Smooth muscle cell (in vitro differentiated cells): ENCODE measurements at regions not wholly inside any gene's neighbourhood (a gene's known extent, or its start where the extent isn't known, plus 50 kb on each side); places are given as distances from the start of the nearest gene placed in this dataset.

Source experiments
- DNase-seq: peaks from one replicate; lab custom pipeline; 2025; ENCODE audit not compliant: unreplicated experiment; lab: John Stamatoyannopoulos, UW
- H2AFZ ChIP-seq: fragments of 200-600 bp; sonication (generic); 2 replicates; pipeline ENCODE4 v1.6.0; 2016; ENCODE audit warnings: antibody characterized with exemption, low read depth, mild to moderate bottlenecking
- H3F3A ChIP-seq: fragments of 200-600 bp; sonication (generic); 2 replicates; pipeline ENCODE4 v1.6.0; 2017; ENCODE audit warnings: antibody characterized with exemption, low read depth
- H3K27ac ChIP-seq: fragments of 200-600 bp; sonication (generic); 2 replicates; pipeline ENCODE4 v1.5.1; 2016; ENCODE audit warnings: low read depth, mild to moderate bottlenecking
- H3K27me3 ChIP-seq: fragments of 200-600 bp; sonication (generic); 2 replicates; pipeline ENCODE4 v1.6.1; 2016; ENCODE audit warnings: low read depth, mild to moderate bottlenecking
- H3K36me3 ChIP-seq: fragments of 200-600 bp; sonication (generic); 2 replicates; pipeline ENCODE4 v1.5.1; 2016; ENCODE audit warnings: low read depth
- H3K4me1 ChIP-seq: fragments of 200-600 bp; sonication (generic); 2 replicates; pipeline ENCODE4 v1.5.1; 2016; ENCODE audit warnings: low read depth
- H3K4me2 ChIP-seq: fragments of 200-600 bp; sonication (generic); 2 replicates; pipeline ENCODE4 v1.6.0; 2016; ENCODE audit warnings: mild to moderate bottlenecking
- H3K4me3 ChIP-seq: fragments of 200-600 bp; sonication (generic); 2 replicates; pipeline ENCODE4 v1.5.1; 2016; ENCODE audit warnings: mild to moderate bottlenecking
- H3K79me2 ChIP-seq: fragments of 200-600 bp; sonication (generic); 2 replicates; pipeline ENCODE4 v1.6.0; 2016; ENCODE audit warnings: low read depth, mild to moderate bottlenecking
- H3K9ac ChIP-seq: fragments of 200-600 bp; sonication (generic); 2 replicates; pipeline ENCODE4 v1.6.0; 2016; ENCODE audit warnings: low read depth
- H3K9me3 ChIP-seq: fragments of 200-600 bp; sonication (generic); replicated peaks from 2 replicates; pipeline ENCODE4 v1.5.1; 2016; ENCODE audit warnings: low read depth
- H4K20me1 ChIP-seq: fragments of 200-600 bp; sonication (generic); 2 replicates; pipeline ENCODE4 v1.6.0; 2016; ENCODE audit warnings: low read depth
- WGBS: methylation state at CpG from one replicate; pipeline ENCODE4 v1.1.7; 2016; ENCODE audit warnings: low lambda C conversion rate; 5-methylcytosine and 5-hydroxymethylcytosine counted together
- TF ChIP-seq, protein P1 (sequence below): fragments of 200-600 bp; sonication (generic); IDR thresholded peaks from 2 replicates; pipeline ENCODE4 v1.5.1; 2017; ENCODE audit warnings: borderline replicate concordance, mild to moderate bottlenecking, antibody characterized with exemption; ENCODE audit not compliant: insufficient read depth, poor library complexity, severe bottlenecking

DNA sequence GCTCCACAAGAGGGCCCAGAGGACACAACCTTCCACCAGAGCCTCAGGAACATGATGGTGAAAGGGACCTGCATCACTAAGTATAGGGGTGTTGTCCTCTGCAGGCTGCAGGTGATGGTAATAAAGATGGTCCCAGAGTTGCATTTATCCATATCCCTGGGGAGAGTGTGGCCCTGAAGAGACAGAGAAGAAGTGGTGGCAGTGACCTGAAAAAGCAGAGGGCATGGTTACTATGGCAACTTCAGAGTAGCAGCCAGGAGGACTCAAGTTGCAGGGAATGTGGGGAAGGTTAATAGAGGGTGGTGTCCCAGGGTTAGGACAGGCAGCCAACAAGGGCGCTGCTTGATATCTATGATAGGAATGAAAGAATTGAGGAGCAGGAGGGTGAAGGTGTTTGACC lies 57.1 kb downstream of the HLA-A start:
- DNase-seq: no peak
- TF ChIP-seq, protein P1, sequence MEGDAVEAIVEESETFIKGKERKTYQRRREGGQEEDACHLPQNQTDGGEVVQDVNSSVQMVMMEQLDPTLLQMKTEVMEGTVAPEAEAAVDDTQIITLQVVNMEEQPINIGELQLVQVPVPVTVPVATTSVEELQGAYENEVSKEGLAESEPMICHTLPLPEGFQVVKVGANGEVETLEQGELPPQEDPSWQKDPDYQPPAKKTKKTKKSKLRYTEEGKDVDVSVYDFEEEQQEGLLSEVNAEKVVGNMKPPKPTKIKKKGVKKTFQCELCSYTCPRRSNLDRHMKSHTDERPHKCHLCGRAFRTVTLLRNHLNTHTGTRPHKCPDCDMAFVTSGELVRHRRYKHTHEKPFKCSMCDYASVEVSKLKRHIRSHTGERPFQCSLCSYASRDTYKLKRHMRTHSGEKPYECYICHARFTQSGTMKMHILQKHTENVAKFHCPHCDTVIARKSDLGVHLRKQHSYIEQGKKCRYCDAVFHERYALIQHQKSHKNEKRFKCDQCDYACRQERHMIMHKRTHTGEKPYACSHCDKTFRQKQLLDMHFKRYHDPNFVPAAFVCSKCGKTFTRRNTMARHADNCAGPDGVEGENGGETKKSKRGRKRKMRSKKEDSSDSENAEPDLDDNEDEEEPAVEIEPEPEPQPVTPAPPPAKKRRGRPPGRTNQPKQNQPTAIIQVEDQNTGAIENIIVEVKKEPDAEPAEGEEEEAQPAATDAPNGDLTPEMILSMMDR: no peak
- no peaks in the 10 kb centered on the region for H4K20me1 ChIP-seq

DNA sequence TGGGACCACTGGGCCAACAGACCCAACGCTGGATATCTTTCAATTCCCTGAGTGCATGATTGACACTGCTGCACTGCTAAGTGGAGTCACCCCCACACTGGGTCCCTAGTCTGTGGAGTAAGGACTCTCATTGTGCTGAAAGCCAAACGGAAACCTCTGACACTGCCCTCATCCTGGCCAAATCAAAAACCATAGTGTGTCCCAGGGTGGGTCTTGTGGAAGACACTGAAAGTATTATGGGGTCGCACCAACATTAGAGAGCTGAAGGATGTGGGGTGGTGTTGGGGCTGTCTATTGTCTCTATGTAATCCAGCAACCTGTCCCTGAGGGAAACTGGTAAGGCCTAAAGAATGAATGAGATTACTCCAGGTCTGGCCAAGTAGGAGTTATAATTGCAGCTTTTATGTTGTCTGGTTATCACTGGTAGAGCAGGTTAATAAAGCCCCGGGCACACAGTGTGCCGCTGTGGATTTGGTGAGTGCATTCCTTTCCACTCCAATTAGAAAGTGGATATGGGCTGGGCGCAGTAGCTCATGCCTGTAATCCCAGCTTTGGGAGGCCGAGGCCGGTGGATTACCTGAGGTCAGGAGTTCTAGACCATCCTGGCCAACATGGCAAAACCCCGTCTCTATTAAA lies 57.9 kb downstream of the HLA-A start:
- no peaks in the 10 kb centered on the region for H4K20me1 ChIP-seq
- H3K9me3 ChIP-seq: no peaks in the 10 kb centered on the region
- H3K79me2 ChIP-seq: no peaks in the 10 kb centered on the region
- no peaks in the 10 kb centered on the region for H3K36me3 ChIP-seq
- no peak overlapping the region for H3K4me3 ChIP-seq
- peaks cover 20% of the 10 kb centered on the region for H3K27me3 ChIP-seq
- no peaks in the 10 kb centered on the region for H3K4me1 ChIP-seq
- no peaks in the 10 kb centered on the region for H3F3A ChIP-seq
- H2AFZ ChIP-seq: no peak overlapping the region
- no peak for DNase-seq
- TF ChIP-seq, protein P1: no peak
- no peak overlapping the region for H3K9ac ChIP-seq
- 85% methylated on average over 9 of the region's 9 CpGs for WGBS
- H3K27ac ChIP-seq: no peak overlapping the region
- H3K4me2 ChIP-seq: no peak overlapping the region

More for the DNA sequence above, 57.1 kb downstream of the HLA-A start:
- Histone ChIP-seq H3F3A (no peaks in the 10 kb centered on the region), H3K27me3 (peaks cover 12% of the 10 kb centered on the region), H2AFZ (no peak overlapping the region), H3K27ac (no peak overlapping the region), H3K9me3 (no peaks in the 10 kb centered on the region), H3K36me3 (no peaks in the 10 kb centered on the region), H3K4me1 (no peaks in the 10 kb centered on the region), H3K9ac (no peak overlapping the region), H3K4me2 (no peak overlapping the region), H3K79me2 (no peaks in the 10 kb centered on the region), H3K4me3 (no peak overlapping the region)
- WGBS: 100% methylated on average over 1 of the region's 1 CpG

DNA sequence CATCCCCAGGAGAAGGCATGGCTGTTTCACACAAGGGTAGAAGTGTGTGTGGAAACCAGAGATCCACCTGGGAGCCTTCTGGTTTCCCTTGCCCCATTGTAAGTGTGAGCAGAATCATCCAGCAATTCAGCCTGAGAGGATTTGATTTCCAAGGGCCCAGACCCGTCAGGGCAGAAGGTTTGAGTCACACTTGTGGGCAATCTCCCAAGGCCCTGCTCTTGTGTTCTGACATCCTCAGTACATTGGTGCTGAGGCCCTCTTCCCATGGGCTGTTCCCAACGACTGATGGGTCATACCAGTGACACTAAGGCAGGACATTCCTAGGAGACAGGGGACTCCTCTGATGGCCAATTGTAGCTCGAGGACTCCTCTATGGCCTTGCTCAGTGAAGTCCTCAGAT lies 58.2 kb upstream of the POLR1H start:
- DNase-seq: no peak
- H3F3A ChIP-seq: no peaks in the 10 kb centered on the region
- H3K36me3 ChIP-seq: no peaks in the 10 kb centered on the region
- WGBS: 68% methylated on average over 3 of the region's 3 CpGs
- H3K79me2 ChIP-seq: no peaks in the 10 kb centered on the region
- no peaks in the 10 kb centered on the region for H3K9me3 ChIP-seq
- H3K4me1 ChIP-seq: peaks cover 15% of the 10 kb centered on the region
- H3K4me3 ChIP-seq: no peak overlapping the region
- no peak overlapping the region for H2AFZ ChIP-seq
- no peak overlapping the region for H3K27ac ChIP-seq
- peaks cover 46% of the 10 kb centered on the region for H3K27me3 ChIP-seq
- H3K9ac ChIP-seq: no peak overlapping the region
- no peaks in the 10 kb centered on the region for H4K20me1 ChIP-seq
- H3K4me2 ChIP-seq: no peak overlapping the region
- TF ChIP-seq, protein P1: no peak

DNA sequence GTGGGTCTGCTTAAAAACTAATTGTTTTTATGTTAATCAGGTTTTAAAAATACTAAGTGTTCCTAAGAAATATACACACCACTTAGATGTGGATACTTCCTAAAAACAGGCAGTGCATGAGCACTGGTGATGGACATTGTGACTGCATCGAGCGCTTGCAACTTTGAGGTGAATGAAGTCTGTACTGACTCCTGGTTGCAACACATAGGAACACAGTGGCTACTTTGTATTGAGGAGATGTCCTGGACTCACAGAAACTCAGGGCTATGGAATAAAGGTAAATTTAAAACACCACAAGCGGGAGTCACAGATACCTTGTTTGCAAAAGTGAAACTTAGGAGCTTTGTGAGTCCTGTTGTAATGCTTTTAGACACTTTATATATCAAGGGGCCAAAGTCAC lies 55.6 kb upstream of the POLR1H start:
- TF ChIP-seq, protein P1: no peak
- Histone ChIP-seq H3K4me3 (no peak overlapping the region), H3K9ac (no peak overlapping the region), H2AFZ (no peak overlapping the region), H3K36me3 (no peaks in the 10 kb centered on the region), H3K27ac (no peak overlapping the region), H3K4me1 (peaks cover 15% of the 10 kb centered on the region), H3K9me3 (no peaks in the 10 kb centered on the region), H3K79me2 (no peaks in the 10 kb centered on the region), H3F3A (no peaks in the 10 kb centered on the region), H4K20me1 (no peaks in the 10 kb centered on the region), H3K4me2 (no peak overlapping the region), H3K27me3 (peaks cover 62% of the 10 kb centered on the region)
- 83% methylated on average over 3 of the region's 3 CpGs for WGBS
- no peak for DNase-seq
